Ramos (cell line): ENCODE measurements at regions not wholly inside any gene's neighbourhood (a gene's known extent, or its start where the extent isn't known, plus 50 kb on each side); places are given as distances from the start of the nearest gene placed in this dataset.
"Not testable (repeated sequence)": the region's sequence is repeated elsewhere in the genome, so short reads cannot be mapped to it uniquely, and the experiment has no call there.

Experiments used
- in situ Hi-C: fragments of 300-500 bp; cut with MboI; formaldehyde crosslinking; loops from one replicate; pipeline ENCODE4 v1.14.3; 2022; ENCODE audit warnings: low sequenced_read_pairs; ENCODE audit not compliant: unreplicated experiment

- in situ Hi-C loops: no loop called here
Observed at GRCh38 chr4:160257318-160257717, 1154.4 kb downstream of the RAPGEF2 start.

GRCh38 chr4:160265014-160265413 lies 1162.1 kb downstream of the RAPGEF2 start:
- in situ Hi-C loops: no loop called here

GRCh38 chr4:160265836-160266235 lies 1163.0 kb downstream of the RAPGEF2 start:
- in situ Hi-C loops: no loop called here

- in situ Hi-C loops: no loop called here
Observed at GRCh38 chr4:160276785-160277325, 1174.0 kb downstream of the RAPGEF2 start.

DNA sequence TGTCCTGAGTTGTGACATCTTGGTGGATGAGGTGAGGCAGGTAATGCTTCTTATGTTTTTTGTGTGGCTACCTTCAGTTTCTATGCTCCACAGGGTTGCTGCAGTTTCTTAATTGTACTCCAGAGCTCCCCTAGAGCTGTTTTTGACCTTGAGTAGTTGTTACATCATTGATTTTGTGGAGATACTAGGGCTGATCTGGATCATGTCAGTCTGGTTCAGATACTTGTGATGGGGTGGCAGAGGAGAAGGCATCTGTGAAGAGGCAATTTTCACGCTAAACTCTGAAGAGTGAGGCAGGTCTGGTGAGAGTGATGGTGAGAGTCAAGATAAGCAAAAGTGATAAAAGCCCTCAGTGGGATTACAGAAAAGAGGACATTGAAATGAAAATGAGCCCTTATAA lies 1180.2 kb downstream of the RAPGEF2 start:
- in situ Hi-C loops: no loop called here

- in situ Hi-C loops: no loop called here
Observed at GRCh38 chr4:160284516-160284915, 1181.6 kb downstream of the RAPGEF2 start.

DNA sequence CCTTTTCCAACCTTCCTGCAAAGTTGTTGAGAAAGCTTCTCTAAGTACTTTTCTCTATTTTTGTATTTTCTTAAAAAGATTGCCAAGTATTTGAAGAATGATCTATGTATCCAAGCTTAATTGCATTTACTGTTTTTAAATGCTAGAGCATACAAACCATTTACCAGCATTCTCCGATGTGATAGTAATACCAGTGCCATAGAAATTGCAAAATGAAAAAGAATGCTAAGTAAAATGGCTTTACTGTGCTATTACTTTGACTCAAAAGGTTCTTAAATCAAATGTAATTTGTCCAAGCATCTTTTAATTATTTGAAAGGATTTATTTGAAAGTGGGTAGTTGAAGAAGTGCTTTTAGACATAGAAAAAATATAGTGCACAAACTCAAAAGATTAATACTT lies 1183.2 kb downstream of the RAPGEF2 start:
- in situ Hi-C loops: no loop called here

GRCh38 chr4:160296476-160296875 lies 1193.6 kb downstream of the RAPGEF2 start:
- in situ Hi-C loops: no loop called here

GRCh38 chr4:160299177-160299576 lies 1196.3 kb downstream of the RAPGEF2 start:
- in situ Hi-C loops: no loop called here

- in situ Hi-C loops: no loop called here
Observed at GRCh38 chr4:160299608-160300007, 1196.7 kb downstream of the RAPGEF2 start.

DNA sequence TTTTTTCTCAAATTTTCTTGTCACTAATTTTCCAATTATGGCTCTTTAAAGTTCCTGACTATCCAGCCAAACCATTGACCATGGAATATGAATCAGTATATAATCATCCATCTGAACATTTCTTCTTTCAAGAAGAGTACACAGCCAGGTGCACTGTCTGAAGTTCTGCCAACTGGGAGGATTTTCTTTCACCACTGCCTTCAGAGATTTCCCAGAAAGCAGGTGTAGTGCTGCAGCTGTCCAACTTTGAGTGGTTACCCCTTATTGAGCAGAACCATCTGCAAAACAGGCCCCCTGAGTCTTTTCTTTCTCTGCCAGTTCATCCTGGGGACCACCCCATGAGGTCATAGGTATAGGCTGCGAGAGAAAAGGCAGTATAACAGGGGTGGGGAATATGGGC lies 1213.2 kb downstream of the RAPGEF2 start:
- in situ Hi-C loops: no loop called here

- in situ Hi-C loops: no loop called here
Observed at GRCh38 chr4:160318567-160319220, 1215.8 kb downstream of the RAPGEF2 start.

DNA sequence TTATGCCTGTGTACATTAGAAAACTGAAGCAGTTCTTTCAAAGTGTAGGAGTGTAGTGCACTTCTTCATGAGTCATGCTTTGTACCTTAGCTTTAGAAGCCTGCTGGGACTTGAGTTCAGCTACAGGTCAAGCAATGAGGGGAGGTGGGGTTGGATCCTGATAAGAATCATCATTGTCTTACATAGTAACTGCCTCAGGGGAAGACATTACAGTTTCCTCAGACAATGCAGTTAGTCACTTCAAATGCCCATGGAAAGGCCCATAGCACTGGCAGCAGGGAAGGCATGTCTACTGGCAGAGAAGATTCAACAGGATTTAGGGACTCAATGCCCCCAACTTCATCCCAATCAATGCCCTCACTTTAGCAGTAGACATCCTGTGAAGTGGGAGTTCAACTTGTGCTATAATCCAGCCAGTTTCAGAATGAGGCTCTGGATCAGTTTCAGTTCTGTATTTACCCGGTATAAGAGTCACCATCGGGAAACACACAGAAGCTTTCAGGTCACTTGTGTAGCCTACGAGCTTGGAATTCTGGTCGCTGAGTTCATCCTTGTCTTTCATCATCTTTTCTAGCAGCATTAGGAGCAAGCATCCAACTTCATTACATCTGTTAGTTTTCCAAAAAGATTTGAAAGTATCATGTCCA lies 1216.5 kb downstream of the RAPGEF2 start:
- in situ Hi-C loops: no loop called here

GRCh38 chr4:160319868-160320260 lies 1217.0 kb downstream of the RAPGEF2 start:
- in situ Hi-C loops: no loop called here

DNA sequence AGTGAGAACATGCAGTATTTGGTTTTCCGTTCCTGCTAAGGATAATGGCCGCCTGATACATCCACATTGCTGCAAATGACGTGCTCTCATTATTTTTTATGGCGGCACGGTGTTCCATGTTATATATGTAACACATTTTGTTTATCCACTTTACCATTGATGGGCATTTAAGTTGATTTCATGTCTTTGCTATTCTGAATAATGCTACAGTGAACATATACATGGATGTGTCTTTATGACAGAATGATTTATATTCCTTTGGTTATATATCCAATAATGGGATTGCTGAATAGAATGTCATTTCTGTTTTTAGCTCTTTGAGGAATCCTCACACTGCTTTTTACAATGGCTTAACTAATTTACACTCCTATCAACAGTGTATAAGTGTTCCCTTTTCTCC lies 1223.2 kb downstream of the RAPGEF2 start:
- in situ Hi-C loops: no loop called here

DNA sequence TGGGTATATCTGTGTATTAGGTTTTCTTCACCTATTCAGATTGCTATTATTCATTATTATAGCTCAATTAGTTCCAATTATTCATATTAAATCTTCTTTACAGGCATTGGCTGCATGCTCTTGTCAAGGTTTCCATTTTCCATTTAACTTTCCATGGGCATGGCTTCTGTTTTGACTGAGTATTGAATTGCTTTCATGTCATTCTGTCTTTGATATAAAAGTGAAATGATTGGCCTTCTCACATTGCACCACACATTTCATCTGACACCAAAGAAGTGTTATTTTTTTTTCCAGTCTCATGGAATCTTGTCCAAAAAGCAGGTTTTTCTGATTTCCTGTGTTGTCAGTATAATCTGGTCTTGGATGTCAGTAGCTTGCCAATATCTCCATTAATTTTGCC lies 1244.3 kb downstream of the RAPGEF2 start:
- in situ Hi-C loops: no loop called here

GRCh38 chr4:160350944-160351343 lies 1248.1 kb downstream of the RAPGEF2 start:
- in situ Hi-C loops: no loop called here

GRCh38 chr4:160352637-160353036 lies 1249.8 kb downstream of the RAPGEF2 start:
- in situ Hi-C loops: no loop called here

- in situ Hi-C loops: no loop called here
Observed at GRCh38 chr4:160353548-160353947, 1250.7 kb downstream of the RAPGEF2 start.

GRCh38 chr4:160362478-160362877 lies 1259.6 kb downstream of the RAPGEF2 start:
- in situ Hi-C loops: no loop called here

DNA sequence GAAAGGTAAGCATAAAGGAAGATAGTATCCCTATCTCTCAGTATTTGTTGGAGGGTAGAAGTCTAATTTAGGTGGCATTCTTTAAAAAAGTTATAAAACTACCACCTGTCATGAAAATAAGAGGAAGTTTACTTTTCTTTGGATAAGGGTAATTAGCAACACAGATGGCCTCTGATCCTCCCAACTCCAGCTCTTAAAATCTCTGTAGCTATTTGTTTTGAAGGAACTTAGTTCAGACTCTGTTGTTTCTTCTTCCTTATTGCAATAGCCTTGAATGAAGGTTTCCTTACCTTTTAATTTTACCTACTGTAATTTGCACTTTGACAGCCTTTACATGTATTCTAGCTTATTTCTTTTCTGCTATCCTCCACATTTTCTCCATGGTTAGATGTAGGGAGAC lies 1261.3 kb downstream of the RAPGEF2 start:
- in situ Hi-C loops: no loop called here

DNA sequence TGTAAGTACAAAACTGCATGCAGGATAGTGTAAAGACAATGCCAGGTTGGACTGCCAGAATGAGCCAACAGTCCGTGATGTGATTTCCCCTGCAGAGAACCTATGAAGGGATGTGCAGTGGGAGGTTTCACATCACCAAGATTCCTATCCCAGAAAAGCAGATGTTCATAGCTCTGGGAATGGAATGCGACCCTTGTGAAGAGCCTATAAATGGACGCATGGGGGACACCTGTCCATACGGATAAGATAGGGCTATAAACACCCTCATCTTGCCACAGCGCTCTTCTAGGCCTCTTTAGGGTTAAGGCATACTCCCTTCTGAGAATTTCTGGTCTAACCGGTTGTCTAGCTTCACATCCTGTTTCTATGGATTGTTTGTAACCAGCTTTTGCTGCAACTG lies 1261.8 kb downstream of the RAPGEF2 start:
- in situ Hi-C loops: not testable (repeated sequence)
